Right renal cortex interstitium (tissue), 3 donors: ENCODE measurements at regions not wholly inside any gene's neighbourhood (a gene's known extent, or its start where the extent isn't known, plus 50 kb on each side); places are given as distances from the start of the nearest gene placed in this dataset.

Experiments used
- DNase-seq, 3 donors: peaks; one replicate each; pipeline ENCODE4 v3.0.0-alpha.2; 2013; ENCODE audit warnings: low read depth in 3 of 3, low spot score in 2 of 3

DNA sequence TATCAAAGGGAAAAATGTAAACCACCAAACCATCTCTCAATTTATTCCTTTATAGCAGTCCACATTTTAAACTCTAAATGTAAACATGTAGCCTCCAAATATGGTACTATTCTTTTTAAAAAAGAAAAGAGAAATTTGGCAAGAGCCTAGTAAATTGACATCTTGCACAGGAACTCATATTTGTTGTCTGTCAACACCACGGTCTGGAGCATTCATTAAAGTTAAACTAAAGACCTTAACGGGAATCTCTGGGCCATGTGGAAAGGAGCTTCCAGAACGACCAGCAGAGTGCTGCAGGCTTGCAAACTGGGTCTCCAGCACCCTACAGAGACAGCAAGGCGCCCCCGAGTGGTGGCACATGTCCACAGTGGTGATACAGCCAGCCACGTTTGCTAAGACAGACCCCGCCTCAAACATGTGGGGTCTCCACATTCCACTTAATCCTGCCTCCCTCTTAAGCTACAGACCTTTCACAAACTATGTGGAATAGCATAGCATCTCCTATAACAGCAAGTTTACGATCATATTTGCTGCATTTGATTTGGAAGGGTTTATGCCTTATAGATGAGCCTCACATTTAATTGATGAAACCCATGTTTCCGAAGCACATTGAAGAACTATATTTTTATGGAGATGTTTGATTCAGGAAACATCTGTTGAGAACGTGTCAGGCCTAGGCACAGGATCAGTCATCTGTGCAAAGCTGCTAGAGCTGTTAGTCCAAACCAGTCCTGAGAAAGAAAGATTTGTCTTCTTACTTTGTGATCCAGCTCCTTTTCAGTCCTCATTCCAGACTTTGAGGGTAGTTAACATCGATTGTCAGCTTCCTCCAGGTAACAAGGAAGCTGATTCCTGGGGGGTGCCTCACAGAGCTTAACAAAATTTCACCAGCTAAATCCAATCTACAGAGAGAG lies 96.4 kb upstream of the BACE2 start:
- no peak for DNase-seq

DNA sequence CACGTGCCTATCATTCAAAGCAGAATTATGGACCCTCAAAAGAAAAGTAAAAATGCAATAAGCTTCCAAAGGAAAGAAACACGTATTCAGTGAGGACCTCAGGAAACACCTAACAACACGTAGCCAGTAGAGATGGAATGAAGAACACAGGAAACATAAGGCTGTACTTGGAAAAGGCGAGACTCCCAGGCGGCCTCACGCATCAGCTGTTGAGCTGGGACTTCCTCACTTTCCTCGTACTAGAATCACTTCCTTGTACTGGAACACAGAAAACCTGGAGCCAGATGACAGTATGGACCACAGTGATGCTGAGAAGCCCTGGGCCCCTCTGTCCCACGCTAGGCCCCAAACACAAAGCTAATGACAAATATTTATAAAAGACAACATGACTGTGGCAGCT lies 94.4 kb upstream of the BACE2 start:
- no peak for DNase-seq

DNA sequence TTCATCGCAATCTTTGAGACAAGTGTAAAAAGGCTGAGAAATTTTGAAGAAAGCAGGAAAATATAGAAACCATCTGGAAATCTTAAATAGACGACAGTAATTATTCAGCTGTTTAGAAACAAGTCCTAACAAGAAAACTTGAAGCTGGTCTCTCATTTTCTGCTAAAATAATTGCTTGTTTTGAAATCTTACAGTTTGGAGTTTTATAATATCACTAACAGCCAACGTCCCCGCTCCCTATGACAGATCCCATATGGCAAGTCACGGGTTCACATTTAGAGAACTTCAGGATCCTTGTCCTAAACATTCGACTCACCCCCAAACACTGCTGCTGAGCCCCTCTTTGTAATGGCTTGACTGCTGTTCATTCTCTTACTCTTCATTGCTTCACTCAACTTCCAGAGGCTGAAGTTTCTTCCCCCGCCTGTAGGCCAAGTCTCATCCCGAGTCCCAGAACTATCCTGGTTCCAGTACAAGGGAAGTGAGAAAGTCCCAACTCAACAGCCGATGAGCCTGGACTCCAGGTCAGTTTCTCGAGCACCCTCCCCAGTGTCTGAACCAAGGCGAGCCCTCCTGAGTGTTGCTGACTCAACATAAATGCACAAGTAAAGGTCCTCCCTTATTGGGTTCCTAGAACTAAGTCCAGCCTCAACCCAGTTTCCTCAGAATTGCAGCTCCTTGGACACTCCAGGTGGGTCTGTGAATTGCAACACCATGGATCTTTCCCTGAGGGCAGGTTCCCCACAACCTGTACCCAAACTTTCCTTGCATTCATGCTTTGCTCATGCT lies 93.4 kb upstream of the BACE2 start:
- no peak for DNase-seq

DNA sequence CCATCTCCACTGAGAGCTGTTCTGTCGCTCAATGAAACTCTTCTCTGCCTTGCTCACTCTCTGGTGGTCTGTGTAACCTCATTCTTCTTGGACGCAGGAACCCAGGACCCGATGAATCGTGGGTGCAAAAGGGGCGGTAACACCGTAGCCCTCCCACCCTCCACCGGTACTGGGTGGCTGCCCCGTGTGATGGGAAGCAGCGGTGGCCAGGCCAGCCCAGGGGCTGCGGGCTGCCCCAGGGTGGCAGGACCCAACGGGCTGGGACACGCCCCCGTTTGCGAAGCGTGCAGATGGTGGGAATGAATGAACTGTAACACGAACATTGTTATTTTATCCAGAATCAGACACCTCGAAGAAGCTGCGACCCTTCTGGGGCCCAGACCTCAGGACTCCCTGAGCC lies 92.3 kb upstream of the BACE2 start:
- DNase-seq = no peak

DNA sequence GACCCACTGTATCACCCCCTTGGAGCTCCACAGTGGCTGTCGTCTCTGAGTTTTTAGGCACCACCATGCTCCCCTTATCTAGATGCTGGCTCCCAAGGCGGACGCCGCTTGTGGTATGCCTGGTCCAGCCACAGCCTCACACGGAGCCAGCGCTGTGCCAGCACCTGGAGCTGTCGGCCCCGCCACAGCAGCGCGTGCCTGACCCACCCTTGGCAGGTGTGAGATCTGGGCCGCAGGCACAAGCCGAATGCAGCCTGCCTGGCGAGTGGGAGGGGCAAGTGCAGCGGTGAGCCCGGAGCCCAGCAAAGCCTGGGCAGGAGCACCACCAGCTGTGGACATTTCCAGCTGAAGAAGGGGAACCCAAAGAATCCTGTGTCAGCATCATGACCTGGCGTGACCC lies 91.9 kb upstream of the BACE2 start:
- no peak for DNase-seq

DNA sequence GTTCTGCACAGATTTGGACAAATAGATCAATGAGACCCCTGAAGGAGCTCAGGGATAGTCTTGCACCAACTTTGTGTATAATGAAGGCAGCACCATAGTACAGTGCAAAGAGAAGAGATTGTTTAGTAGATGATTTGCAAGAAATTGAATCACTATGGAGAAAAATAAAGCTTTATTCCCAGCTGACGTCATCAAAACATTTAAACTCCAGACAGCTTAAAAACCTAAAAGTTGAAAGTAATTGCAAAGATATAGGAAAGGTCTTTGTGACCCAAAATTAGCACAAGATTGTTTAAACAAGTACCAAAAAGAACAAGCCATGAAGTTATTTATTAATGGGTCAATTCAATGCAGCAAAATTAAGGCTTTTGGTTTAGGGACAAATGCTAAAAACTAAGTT lies 88.8 kb upstream of the BACE2 start:
- DNase-seq = no peak

DNA sequence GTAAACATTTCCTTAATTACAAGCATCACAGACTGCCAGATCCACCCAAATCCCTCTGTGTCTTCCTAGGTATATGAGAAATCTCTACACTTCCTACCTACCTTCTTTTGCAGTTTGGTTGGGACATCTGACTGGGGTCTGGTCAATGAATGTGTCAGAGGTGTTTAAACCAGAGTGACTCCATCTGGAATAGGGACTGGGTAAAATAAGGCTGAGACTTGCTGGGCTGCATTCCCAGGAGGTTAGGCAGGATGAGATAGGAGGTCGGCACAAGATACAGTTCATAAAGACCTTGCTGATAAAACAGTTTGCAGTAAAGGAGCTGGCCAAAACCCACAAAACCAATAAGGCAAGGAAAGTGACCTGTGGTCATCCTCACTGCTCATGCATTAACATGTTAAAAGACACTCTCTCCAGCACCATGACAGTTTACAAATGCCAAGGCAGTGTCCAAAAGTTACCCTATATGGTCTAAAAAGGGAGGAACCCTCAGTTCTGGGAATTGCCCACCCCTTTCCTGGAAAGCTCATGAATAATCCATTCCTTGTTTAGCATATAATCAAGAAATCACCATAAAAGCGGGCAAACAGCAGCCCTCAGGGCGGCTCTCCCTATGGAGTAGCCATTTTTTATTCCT lies 87.4 kb upstream of the BACE2 start:
- DNase-seq = no peak

DNA sequence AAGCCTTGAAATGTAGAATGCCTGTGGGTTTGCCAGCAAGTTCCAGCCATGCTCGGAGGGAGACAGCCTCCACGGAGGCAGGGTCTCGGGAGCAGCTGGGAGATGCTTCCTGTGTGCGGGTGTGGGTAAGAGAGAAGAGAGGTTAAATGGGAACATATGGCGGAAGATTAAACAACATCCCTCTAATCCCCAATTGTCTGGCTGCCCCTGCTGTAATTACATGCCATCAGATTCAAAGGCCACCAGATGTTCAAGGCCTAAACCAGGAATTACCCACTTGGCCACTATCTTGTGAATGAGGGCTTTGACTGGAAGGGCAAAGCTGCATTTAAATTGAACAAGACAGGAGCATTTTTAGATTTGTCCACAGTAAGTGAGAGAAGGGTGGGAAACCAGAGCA lies 81.4 kb upstream of the BACE2 start:
- DNase-seq = no peak

DNA sequence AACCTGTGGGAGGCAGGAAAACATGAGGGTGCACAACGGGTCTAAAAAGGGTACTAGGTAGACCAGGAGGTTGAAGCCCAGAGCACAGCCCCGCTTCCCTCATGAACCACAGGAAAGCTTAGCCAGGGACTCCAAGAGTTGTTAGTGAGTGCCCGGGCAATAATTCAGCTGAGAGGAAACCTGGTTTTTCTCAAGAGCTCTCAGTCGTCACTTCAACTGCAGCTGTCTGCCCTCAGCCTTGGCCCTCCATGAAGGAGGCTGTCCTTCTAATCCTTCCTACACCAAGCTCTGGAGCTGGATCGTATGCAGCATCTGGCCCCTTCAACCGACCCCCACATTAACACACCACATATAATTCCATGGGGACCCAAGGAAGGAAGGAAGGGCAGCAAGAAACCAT lies 77.0 kb upstream of the BACE2 start:
- DNase-seq = no peak

DNA sequence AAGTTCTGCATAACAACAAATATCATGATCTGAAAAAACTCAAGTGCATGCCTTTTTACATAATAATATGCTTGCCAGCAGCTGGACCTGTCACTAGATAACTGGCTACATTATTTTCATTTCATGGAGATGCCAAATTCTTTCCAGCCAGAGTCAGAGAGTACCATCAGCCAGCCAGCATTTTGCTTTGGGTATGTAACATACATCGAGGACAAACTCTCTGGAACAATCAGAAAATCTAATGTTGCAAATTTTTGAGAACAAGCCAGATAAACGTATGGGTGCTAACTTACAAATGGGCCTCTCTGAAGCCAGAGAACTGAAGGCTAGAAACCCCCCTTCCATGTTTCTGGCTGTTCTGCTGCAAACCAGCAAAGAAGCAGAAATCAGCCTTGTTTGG lies 76.3 kb upstream of the BACE2 start:
- DNase-seq = no peak

DNA sequence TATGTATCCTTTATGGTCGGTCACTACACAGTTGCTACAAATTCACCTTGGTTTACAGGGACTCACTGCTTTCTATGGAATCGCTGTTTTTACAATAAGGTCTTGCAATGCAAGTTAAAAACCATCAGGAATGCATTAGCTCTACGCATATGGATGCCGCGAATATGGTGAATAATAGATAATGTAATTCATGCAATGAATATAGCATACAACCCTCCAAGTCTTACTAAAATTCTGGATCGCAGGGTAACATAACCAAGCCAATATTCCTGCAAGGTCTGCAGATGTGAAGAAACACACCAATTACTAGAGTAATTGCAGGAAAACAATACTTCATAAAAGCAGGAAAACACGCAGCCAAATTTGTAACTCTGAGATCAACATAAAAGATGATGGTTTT lies 75.6 kb upstream of the BACE2 start:
- no peak for DNase-seq

DNA sequence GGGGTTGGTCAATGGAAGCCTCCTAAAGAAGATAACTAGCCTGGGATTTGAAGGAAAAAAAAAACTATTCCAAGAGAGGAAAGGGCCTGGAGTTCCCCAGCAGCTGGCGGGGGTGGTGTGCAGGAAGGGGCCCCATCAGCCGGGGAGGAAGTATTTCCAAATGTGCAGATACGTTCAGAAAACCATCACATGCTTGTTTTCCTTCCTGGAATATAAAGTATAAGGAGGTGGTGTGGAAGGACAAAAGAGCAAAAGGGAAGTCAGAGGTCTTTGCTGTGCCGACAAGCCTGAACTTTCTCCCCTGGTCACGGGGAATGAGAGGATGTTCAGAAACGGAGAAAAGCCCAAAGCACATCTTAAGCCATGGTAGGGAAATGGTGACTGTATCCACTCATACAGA lies 72.0 kb upstream of the BACE2 start:
- DNase-seq = no peak

DNA sequence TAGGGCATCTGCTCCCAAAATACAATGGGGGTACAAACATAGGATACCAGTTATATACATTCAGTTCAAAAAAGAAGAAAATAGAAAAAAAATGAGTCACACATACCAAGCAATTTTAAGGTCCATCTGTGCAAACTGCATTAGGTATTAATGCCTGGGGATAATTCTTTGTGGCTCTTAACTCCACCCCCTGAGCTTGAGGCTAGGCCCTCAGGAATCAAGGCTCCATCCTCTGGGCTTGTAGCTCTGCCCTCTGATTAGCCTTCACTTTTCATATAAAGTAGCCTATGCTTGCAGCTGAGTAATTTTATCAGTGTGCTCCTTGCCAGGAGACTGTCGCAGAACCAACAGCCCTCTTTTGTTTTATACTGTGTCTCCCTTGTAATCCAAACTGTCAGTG lies 69.9 kb upstream of the BACE2 start:
- no peak for DNase-seq

DNA sequence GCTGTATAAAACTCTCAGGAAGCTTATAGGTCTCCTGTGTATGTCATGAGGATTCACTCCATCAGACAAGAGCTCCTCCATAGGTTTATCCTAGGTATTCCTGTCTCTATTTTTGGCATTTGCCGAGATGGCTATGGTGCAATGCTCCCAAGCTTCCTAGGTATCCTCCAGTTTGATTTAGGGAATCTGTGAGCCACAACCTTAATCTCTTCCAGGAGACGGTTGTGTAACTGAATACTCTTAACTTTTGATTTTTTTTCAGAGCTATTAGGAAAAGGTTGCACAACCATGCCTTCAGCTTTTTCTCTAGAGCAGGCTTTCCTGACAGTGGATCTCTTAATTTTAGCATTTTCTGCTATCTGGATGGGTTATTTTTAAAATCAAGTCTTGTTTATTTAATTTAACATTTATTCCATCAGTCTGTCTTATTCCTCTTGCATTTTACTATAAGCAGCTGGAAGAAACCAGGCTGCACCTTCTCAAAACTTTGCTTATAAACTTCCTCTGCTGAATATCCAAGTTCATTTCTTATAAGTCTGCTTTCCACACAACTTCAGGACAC lies 69.4 kb upstream of the BACE2 start:
- no peak for DNase-seq

DNA sequence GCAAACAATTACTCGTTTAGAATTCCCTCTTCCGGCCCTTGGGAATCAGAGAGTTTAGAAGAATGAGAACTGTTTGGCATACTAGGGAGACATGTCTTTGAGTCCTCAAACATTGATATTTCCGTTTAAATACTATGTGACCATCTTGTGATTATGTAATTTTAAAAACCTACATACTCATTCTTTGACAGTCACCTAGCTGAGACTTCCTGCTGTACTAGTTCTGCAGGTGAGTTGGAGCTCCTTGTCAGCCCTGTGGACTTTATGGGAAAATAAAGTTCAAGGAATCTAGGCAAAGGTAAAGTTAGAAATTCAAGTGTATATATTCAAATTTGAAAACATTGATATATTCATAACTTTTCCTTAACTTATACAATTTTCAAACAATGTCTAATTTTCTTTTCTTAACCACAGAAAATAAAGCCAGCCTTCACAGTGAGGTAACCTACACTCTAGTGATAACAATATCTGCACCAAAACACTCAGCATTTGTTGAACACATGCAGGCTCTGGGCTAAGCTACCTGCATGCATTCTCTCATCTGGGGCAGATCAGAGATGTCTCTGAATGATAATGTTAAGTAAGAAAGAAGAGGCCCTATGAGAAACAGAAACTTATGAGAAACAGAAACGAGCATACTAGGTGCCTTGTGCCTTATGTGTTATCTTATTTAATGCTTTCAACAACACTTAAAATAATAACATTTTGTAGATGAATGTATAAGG lies 67.0 kb upstream of the BACE2 start:
- DNase-seq = no peak

DNA sequence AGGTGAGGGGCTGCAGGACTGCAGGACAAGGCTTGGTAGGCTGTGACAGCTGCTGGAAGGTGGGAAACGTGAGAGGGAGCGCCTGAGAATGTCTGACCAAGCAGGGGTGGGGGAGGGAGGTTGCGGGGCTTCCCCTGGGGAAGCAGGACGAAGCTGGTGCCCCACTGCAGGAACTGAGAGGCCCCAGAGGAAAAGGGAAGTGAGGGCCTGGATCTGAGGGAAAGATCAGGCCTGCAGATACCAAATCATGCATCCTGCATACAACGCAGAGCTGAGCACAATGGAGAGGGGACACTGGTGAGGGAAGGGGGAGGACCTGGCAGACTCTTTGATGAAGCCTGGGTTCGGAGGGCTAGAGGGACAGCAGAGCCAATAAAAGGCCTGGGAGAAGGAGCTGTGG lies 65.7 kb upstream of the BACE2 start:
- no peak for DNase-seq

DNA sequence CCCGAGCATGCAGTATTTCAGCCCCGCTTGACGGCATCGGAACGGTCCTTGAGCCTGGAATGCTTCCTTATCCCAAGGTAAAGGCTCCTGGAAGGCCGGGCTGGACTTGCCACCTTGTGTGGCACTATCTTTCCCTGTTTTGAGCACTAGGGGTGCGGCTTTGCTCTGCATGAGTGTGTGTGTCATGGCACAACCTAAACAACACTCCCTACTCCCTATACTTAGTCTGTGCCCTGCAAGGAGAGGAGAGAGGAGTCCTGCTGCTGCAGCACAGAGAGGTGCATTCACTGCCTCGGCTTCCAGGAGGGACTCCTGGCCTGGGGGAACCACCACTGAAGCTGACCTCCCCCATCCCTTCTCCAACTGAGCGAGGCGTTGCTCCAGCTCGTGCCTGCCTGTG lies 60.4 kb upstream of the BACE2 start:
- DNase-seq = no peak

DNA sequence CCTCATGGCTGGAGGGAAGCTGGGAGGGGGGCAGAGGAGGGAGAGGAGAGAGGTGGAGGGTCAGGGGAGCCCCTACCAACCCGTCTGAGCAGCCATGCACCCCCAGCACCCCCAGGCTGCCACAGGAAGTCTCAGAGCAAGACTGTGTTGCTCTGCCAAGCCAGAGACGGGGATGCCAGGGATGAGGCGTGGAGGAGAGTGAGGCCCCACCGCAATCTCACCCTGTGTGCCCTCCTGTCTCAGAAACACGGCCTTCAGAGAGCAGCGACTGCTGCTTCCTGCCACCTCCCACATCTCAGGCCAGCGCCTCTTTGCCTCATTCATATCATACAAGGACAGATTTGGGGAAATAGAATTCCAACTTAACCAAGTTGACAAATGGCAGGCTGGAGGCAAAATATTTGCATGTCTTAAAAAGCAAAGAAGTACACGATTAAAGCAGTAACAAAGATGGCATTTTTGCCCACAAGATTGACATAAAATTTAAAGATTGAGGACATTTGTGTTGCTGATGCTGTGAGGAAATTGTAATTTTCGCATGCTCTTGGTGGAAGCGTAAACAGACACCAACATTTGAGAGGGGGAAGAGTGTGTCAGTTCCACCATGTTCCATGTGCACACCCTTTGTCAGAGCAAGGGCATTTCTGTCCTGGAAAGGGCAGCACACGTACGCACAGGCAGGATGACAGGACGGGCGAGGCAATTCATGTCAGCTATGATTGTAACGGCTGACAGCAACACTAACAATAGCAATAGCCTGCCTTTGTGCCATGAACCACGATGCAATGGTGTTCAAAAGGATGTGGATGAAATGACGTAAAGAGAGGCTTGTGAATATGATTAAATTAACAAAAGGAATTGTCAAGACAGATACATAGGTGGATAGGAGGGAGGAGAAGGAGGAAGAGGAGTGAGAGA lies 59.0 kb upstream of the BACE2 start:
- DNase-seq = no peak

DNA sequence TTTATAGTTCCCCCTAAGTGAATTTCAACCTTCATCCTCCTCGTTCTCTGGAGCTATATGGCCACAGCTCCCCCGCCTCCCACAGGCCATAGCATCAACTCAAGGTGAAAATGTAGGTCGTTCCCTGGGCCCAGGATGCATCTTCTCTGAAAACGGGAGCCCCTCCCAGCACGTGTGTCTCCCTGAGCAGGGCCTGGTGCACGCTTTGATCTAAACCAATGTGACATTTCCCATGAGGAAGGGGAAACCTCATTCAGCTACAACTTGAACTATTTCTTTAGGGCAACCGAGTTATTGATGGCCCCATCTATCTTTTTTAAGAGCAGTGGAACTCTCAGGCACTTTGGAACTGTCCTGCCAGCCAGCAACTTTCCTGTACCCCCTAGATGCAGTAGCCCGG lies 57.8 kb upstream of the BACE2 start:
- no peak for DNase-seq

DNA sequence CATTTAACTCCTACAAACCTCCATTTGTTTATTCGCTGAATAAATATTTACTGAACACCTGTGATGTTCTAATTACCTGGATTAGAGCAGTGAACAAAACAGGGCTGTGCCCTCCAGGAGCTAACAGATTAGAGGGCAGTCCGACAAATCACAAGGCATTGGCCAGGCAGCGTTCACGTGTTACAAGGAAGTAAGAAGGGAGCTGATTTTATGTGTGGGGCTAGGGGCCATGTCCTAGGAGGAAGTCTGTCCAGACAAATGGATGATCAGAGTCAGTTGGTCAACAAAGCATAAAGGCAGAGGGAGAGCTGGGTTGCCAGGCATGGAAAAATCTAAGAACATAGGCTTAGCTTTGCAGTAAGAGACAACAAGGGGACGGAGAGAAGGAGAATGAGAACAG lies 57.3 kb upstream of the BACE2 start:
- DNase-seq = no peak
